CD4-positive, alpha-beta T cell (primary cell): ENCODE measurements at regions not wholly inside any gene's neighbourhood (a gene's known extent, or its start where the extent isn't known, plus 50 kb on each side); places are given as distances from the start of the nearest gene placed in this dataset.

ENCODE experiments used
- ATAC-seq: fragments of 200-7000 bp; cut with Tn5 transposase; one replicate; pipeline ENCODE4 v1.10.0; 2022; ENCODE audit warnings: mild to moderate bottlenecking; ENCODE audit not compliant: poor library complexity
- CTCF ChIA-PET: fragments of 350-600 bp; sonication (Branson Sonifier 250); formaldehyde crosslinking; loops from one replicate; lab custom pipeline; 2021; ENCODE audit warnings: antibody characterized with exemption, inconsistent platforms; lab: Charles Lee
- POLR2A ChIA-PET: fragments of 350-600 bp; sonication (Branson Sonifier 250); formaldehyde crosslinking; loops from one replicate; lab custom pipeline; 2021; ENCODE audit warnings: antibody characterized with exemption, inconsistent platforms; lab: Charles Lee
- DNase-seq, 14 experiments: peaks; one replicate each; pipeline ENCODE4 v3.0.0-alpha.2; 2013 to 2020; ENCODE audit warnings: mixed read lengths in 2 of 14
- H3K27ac ChIP-seq, 2 donors: one replicate each; pipeline versions ENCODE4 v1.5.1 to v1.7.0; 2013; ENCODE audit warnings: low read length in 2 of 2, low read depth in 1 of 2, mild to moderate bottlenecking in 1 of 2
- H3K27me3 ChIP-seq, 2 experiments: 1 replicate in 1 of 2; 2 replicates in 1 of 2; pipeline versions ENCODE4 v1.6.1 to v1.7.0; 2013; ENCODE audit warnings: low read length in 2 of 2, control low read depth in 1 of 2, mild to moderate bottlenecking in 1 of 2, moderate library complexity in 1 of 2; ENCODE audit not compliant: insufficient read depth in 2 of 2, control insufficient read depth in 1 of 2
- H3K36me3 ChIP-seq: one replicate; pipeline ENCODE4 v1.6.1; 2013; ENCODE audit warnings: low read length, control low read depth; ENCODE audit not compliant: insufficient read depth
- H3K4me1 ChIP-seq: one replicate; pipeline ENCODE4 v1.6.1; 2013; ENCODE audit warnings: low read length, control low read depth; ENCODE audit not compliant: insufficient read depth
- H3K4me3 ChIP-seq: one replicate; pipeline ENCODE4 v1.5.1; 2013; ENCODE audit warnings: mild to moderate bottlenecking, low read length, moderate library complexity
- H3K9me3 ChIP-seq, 2 experiments: 1 replicate in 1 of 2; 2 replicates in 1 of 2; pipeline versions ENCODE4 v1.6.1 to v1.7.0; 2013; ENCODE audit warnings: low read length in 2 of 2, mild to moderate bottlenecking in 2 of 2, control low read depth in 1 of 2, moderate library complexity in 1 of 2; ENCODE audit not compliant: control insufficient read depth in 1 of 2, insufficient read depth in 1 of 2
- H3K27ac Mint-ChIP-seq: one replicate; pipeline ENCODE4 v1.8.0; 2020; ENCODE audit warnings: mixed read lengths
- H3K27me3 Mint-ChIP-seq: one replicate; pipeline ENCODE4 v1.8.0; 2021; ENCODE audit warnings: mixed read lengths
- H3K36me3 Mint-ChIP-seq: one replicate; pipeline ENCODE4 v1.8.0; 2021; ENCODE audit warnings: low read depth, mixed read lengths
- H3K4me1 Mint-ChIP-seq: one replicate; pipeline ENCODE4 v1.8.0; 2021; ENCODE audit warnings: low read depth, mixed read lengths
- H3K4me3 Mint-ChIP-seq: one replicate; pipeline ENCODE4 v1.8.0; 2020; ENCODE audit warnings: mild to moderate bottlenecking, mixed read lengths
- H3K9me3 Mint-ChIP-seq: one replicate; pipeline ENCODE4 v1.8.0; 2020; ENCODE audit warnings: mixed read lengths
- CTCF ChIP-seq: fragments of 200-600 bp; IDR thresholded peaks from one replicate; pipeline ENCODE4 v1.8.0; 2022; ENCODE audit warnings: antibody characterized with exemption, mild to moderate bottlenecking
- intact Hi-C, 2 experiments: fragments of 100-400 bp; cut with DNase I in 1 of 2; cut with micrococcal nuclease in 1 of 2; formaldehyde crosslinking; loops; one replicate each; pipeline versions ENCODE4 v1.15.1 to v1.9.0; 2023 to 2025; cut with DNase I, micrococcal nuclease

GRCh38 chr9:11902610-11903009, 790.6 kb upstream of the TYRP1 start:
- no peak overlapping the region for H3K27ac ChIP-seq
- ATAC-seq, result no peak
- CTCF ChIA-PET, result no interaction called here

GRCh38 chr9:11915699-11916098, 777.5 kb upstream of the TYRP1 start:
- H3K4me3 ChIP-seq, result no peak overlapping the region
- Mint-ChIP-seq H3K27me3 (no peaks in the 10 kb centered on the region), H3K9me3 (peaks cover 15% of the 10 kb centered on the region), H3K36me3 (no peaks in the 10 kb centered on the region), H3K4me3 (no peak overlapping the region), H3K27ac (no peak overlapping the region), H3K4me1 (no peaks in the 10 kb centered on the region)
- DNase-seq (no peak), ATAC-seq (no peak)
- no peaks in the 10 kb centered on the region for H3K36me3 ChIP-seq
- no peak overlapping the region for H3K27ac ChIP-seq
- H3K4me1 ChIP-seq, result no peaks in the 10 kb centered on the region
- ChIA-PET POLR2A (no interaction called here), CTCF (no interaction called here)
- peaks cover 0 to 10% of the 10 kb centered on the region in 2 experiments for H3K9me3 ChIP-seq
- H3K27me3 ChIP-seq, result no peaks in the 10 kb centered on the region
- intact Hi-C loops, result no loop called here
- no peak for TF ChIP-seq CTCF

More at GRCh38 chr9:11902610-11903009, 790.6 kb upstream of the TYRP1 start:
- Mint-ChIP-seq H3K9me3 (peaks cover 10% of the 10 kb centered on the region), H3K4me1 (no peaks in the 10 kb centered on the region), H3K36me3 (no peaks in the 10 kb centered on the region), H3K27me3 (no peaks in the 10 kb centered on the region), H3K27ac (no peak overlapping the region), H3K4me3 (no peak overlapping the region)
- no peaks in the 10 kb centered on the region for H3K4me1 ChIP-seq
- POLR2A ChIA-PET, result no interaction called here
- DNase-seq, result no peak
- H3K27me3 ChIP-seq, result no peaks in the 10 kb centered on the region
- H3K9me3 ChIP-seq, result peaks cover 0 to 4% of the 10 kb centered on the region in 2 experiments
- no peak for TF ChIP-seq CTCF
- no peaks in the 10 kb centered on the region for H3K36me3 ChIP-seq
- intact Hi-C loops, result loop anchor here in 1 of 2 experiments (10.0 kb wide), 1 partner anchor 58 kb away; no protein-coding TSS in a partner anchor
- H3K4me3 ChIP-seq, result no peak overlapping the region

GRCh38 chr9:11928871-11929321, 764.3 kb upstream of the TYRP1 start:
- Mint-ChIP-seq H3K4me1 (no peaks in the 10 kb centered on the region), H3K9me3 (peaks cover 16% of the 10 kb centered on the region), H3K27me3 (no peaks in the 10 kb centered on the region), H3K4me3 (no peak overlapping the region), H3K27ac (no peak overlapping the region), H3K36me3 (no peaks in the 10 kb centered on the region)
- peaks cover 0 to 13% of the 10 kb centered on the region in 2 experiments for H3K9me3 ChIP-seq
- intact Hi-C loops, result no loop called here
- DNase-seq (peak in 1 of 14 experiments; percentile 4), ATAC-seq (no peak)
- H3K36me3 ChIP-seq, result no peaks in the 10 kb centered on the region
- POLR2A ChIA-PET, result no interaction called here
- H3K27me3 ChIP-seq, result no peaks in the 10 kb centered on the region
- CTCF ChIA-PET, result no interaction called here
- no peak overlapping the region for H3K27ac ChIP-seq
- H3K4me3 ChIP-seq, result no peak overlapping the region
- no peak for TF ChIP-seq CTCF
- no peaks in the 10 kb centered on the region for H3K4me1 ChIP-seq
